ENCODE measurements at regions not wholly inside any gene's neighbourhood (a gene's known extent, or its start where the extent isn't known, plus 50 kb on each side); places are given as distances from the start of the nearest gene placed in this dataset.

DNA sequence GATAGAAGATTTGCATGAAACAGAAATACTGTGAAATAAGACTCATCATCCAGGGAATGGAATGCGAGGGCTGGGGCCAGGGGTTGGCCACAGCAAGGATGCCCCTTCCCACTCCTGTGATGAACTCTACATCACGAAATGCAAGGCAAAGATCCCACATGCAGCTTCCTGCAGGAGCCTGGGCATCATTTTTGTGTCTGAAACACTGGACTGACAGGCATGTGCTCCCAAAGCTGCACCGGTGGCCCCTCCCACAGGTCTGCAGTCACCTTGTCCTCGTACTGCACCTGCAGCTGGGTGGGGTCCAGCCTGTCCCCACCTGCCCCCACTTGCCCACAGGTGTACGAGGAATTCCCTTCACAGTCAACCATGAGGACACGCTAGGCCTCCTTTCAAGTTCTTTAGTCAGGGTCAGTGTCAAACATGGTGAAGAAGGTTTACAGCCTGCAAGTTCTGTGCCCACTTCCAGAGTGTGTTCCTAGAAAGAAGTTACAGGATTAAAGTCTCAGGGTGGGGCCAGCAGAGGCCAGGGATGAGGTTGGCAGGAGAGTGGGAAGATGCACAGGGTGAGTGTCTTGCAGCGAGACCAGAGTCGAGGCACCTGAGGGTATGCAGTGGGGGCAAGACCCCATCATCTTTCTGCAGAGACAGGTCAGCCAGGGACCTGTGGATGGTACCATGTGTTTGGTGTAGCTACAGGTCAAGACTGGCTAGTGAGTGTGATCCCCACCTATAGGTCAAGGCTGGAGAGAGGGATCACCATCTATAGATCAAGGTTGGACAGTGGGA, 155.0 kb upstream of the IRX2 start:
- TF ChIP-seq EZH2 (IDR thresholded peaks at IDR 0.05; ENCODE audit: borderline replicate concordance, low read depth, low read length) (no peak), XRCC5 (IDR thresholded peaks at IDR 0.05; ENCODE audit: low read depth, low read length) (no peak), CBX3 (IDR thresholded peaks at IDR 0.05; ENCODE audit: borderline replicate concordance in 1 of 2, low read length in 2 of 2) (no peak), ZNF217 (CRISPR knock-in tag; IDR thresholded peaks at IDR 0.05) (no peak), MAFF (IDR thresholded peaks at IDR 0.05; ENCODE audit: low read length) (no peak), TEAD4 (IDR thresholded peaks at IDR 0.05; ENCODE audit: low read length) (no peak), TEAD4 (CRISPR knock-in tag; IDR thresholded peaks at IDR 0.05; ENCODE audit: borderline replicate concordance) (no peak), POLR2AphosphoS2 (IDR thresholded peaks at IDR 0.05; ENCODE audit: low read length) (no peak)
- TF ChIP-seq, protein P1, sequence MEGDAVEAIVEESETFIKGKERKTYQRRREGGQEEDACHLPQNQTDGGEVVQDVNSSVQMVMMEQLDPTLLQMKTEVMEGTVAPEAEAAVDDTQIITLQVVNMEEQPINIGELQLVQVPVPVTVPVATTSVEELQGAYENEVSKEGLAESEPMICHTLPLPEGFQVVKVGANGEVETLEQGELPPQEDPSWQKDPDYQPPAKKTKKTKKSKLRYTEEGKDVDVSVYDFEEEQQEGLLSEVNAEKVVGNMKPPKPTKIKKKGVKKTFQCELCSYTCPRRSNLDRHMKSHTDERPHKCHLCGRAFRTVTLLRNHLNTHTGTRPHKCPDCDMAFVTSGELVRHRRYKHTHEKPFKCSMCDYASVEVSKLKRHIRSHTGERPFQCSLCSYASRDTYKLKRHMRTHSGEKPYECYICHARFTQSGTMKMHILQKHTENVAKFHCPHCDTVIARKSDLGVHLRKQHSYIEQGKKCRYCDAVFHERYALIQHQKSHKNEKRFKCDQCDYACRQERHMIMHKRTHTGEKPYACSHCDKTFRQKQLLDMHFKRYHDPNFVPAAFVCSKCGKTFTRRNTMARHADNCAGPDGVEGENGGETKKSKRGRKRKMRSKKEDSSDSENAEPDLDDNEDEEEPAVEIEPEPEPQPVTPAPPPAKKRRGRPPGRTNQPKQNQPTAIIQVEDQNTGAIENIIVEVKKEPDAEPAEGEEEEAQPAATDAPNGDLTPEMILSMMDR (IDR thresholded peaks at IDR 0.05 in 2 of 3, conservative IDR thresholded peaks at IDR 0.05 in 1 of 3; ENCODE audit: insufficient read depth in 2 of 3, low read depth in 1 of 3, low read length in 3 of 3) = no peak
